Omental fat pad (tissue), 3 donors: ENCODE measurements at regions not wholly inside any gene's neighbourhood (a gene's known extent, or its start where the extent isn't known, plus 50 kb on each side); places are given as distances from the start of the nearest gene placed in this dataset.

ENCODE experiments used
- ATAC-seq: fragments of 150-250 bp; one replicate; pipeline ENCODE4 v1.9.1; 2016; ENCODE audit warnings: mild to moderate bottlenecking, moderate library complexity; ENCODE audit not compliant: low FRiP score
- DNase-seq: peaks from one replicate; pipeline ENCODE4 v3.0.0-alpha.2; 2019; ENCODE audit warnings: low spot score
- TF ChIP-seq, protein P1 (sequence below), 3 donors: fragments of 450-650 bp; IDR thresholded peaks; one replicate each; pipeline ENCODE4 v1.5.1; 2016 to 2017; ENCODE audit warnings: antibody characterized with exemption in 3 of 3, mild to moderate bottlenecking in 3 of 3, moderate library complexity in 2 of 3

DNA sequence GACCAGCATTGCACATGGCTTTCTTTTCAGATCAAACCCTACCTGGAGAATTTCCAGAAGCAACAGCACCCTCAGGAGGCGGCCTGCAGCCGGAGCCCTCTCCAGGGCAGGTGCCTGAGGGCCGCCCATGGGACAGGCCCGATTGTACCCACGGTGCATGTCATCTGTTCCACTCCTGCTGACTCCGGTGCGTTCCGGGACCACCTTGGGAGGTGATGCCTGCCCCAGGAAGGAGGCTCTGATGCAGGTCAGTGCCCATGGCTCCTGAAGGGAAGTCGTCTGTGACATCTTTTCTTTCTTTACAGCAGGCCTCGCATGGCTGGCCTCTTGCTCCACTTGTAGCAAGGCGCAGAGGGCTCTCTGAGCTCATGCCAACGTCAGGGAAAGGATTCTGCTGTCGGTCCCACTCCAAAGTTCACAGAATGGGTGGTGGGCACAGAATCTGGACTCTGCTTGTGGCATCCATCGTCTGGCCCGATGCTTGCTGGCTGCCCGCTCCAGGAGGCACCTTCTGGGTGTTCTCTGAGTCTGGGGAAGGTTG lies 160.7 kb upstream of the RTL1 start:
- TF ChIP-seq, protein P1, sequence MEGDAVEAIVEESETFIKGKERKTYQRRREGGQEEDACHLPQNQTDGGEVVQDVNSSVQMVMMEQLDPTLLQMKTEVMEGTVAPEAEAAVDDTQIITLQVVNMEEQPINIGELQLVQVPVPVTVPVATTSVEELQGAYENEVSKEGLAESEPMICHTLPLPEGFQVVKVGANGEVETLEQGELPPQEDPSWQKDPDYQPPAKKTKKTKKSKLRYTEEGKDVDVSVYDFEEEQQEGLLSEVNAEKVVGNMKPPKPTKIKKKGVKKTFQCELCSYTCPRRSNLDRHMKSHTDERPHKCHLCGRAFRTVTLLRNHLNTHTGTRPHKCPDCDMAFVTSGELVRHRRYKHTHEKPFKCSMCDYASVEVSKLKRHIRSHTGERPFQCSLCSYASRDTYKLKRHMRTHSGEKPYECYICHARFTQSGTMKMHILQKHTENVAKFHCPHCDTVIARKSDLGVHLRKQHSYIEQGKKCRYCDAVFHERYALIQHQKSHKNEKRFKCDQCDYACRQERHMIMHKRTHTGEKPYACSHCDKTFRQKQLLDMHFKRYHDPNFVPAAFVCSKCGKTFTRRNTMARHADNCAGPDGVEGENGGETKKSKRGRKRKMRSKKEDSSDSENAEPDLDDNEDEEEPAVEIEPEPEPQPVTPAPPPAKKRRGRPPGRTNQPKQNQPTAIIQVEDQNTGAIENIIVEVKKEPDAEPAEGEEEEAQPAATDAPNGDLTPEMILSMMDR (IDR thresholded peaks at IDR 0.05) = no peak
- DNase-seq (no peak), ATAC-seq (no peak)

DNA sequence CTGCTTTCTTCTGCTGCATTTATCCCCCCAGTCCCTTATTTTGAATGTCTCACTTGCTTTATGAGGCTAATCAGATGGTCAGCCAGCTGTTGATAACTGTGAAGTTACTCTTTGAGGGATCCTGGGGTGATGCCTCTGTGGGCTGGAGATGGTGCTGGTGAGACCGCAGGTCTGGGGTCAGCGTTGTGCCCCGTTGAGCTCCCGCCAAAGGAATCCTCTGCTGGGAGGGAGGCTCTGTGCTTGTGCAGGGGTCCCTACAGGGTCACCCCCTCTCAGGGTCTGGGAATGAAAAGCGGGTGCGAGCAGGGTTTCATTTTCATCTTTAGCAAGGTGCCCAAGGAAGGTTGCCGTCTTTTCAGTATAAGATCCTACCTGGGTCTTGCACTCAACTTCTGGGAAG lies 161.2 kb upstream of the RTL1 start:
- no peak for ATAC-seq

DNA sequence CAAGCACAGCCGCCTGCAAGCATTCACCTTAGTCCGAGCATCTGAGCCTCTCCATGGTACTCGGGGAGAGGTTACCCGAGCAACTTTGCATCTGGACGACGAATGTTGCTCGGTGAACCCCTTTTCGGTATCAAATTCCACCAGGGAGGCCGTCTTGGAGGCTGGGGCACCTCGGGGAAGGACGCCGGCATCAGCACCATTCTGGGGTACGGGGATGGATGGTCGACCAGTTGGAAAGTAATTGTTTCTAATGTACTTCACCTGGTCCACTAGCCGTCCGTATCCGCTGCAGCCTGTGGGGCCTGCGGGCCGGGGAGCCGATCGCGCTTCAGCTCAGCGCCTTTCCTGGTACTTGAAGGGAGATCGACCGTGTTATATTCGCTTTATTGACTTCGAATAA lies 161.7 kb upstream of the RTL1 start:
- TF ChIP-seq, protein P1 (IDR thresholded peaks at IDR 0.05) = no peak
- ATAC-seq (no peak), DNase-seq (no peak)

More for the DNA sequence above, 161.2 kb upstream of the RTL1 start:
- DNase-seq = no peak
- TF ChIP-seq, protein P1 (IDR thresholded peaks at IDR 0.05) = no peak

DNA sequence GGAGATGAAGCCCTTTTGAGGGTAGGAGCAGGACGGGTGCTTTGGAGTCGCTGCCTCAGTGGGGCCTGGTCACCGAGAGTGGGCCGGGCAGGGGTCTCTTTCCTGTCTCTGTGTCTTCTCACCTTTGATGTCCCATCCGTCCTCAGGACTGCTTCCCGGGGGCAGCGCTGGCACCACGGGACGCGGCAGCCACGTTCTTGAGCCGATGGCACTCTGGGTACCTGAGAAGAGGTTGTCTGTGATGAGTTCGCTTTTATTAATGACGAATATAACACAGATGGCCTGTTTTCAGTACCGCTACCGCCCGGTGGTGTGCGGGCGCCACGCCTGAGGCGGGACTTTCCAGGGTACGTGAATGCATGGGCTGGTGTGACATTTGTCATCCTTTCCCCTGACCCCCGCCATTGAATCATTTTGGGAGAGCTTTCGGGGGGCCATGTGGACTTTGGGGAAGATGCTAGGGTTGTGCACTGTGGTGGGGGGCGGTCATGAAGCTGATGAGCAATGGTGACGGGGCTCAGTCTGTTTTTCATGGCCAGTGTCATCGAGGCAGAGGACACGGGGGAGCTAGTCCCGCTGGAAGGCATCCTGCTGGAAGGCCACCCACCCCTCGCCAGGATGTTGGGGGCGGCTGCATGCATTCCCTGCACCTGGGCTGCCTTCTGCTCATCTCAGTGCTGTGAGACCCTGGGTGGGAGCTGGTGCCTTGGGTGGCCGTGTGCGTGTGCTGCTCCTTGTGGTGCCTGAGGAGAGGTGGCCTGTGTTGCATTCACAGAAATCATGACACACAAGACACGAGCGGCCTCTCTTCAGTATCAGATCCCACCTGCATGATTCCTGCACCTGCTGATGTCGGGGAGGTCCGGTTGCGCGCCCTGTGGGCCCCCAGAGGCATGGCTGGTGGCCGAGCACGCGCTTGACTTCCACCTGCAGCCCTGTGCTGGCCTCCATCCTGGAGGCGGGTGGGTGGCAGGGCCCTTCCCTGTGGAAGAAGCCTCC lies 162.5 kb upstream of the RTL1 start:
- peak; percentile 8 for DNase-seq
- TF ChIP-seq, protein P1 (IDR thresholded peaks at IDR 0.05) = no peak
- no peak for ATAC-seq

DNA sequence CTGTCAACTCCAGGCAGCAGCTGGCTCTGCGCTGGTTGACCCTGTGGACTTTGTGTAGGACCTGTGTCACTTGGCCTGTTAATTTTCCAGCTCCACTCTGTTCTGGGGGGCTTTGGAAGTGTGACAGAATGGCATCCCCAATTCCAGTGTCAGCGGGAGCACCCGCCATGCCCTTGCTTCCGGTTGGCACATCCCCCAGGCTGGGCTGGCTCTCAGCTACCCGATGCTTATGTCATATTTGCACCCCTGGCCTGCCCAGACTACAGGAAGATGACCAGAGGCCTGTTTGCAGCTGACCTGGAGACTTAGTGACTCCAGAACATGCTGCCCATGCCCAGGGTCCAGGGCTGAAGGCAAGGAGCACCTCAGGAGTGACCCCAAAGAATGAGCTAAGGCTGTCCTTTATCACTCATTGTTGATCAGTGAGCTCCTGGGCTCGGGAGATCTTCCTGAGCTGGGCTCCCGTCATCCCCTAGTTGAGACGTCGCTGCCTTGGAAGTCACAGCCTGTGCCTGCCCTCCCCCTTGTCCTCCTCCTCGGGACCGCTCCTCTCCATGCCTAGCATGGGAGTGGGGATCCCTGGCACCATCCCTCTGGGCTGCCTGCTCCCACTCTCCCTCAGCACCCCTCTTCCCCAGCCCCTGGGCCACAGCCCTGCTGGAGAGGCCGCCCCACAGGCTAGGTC lies 163.4 kb upstream of the RTL1 start:
- TF ChIP-seq, protein P1 (IDR thresholded peaks at IDR 0.05) = no peak
- peak; percentile 13 for DNase-seq
- no peak for ATAC-seq

DNA sequence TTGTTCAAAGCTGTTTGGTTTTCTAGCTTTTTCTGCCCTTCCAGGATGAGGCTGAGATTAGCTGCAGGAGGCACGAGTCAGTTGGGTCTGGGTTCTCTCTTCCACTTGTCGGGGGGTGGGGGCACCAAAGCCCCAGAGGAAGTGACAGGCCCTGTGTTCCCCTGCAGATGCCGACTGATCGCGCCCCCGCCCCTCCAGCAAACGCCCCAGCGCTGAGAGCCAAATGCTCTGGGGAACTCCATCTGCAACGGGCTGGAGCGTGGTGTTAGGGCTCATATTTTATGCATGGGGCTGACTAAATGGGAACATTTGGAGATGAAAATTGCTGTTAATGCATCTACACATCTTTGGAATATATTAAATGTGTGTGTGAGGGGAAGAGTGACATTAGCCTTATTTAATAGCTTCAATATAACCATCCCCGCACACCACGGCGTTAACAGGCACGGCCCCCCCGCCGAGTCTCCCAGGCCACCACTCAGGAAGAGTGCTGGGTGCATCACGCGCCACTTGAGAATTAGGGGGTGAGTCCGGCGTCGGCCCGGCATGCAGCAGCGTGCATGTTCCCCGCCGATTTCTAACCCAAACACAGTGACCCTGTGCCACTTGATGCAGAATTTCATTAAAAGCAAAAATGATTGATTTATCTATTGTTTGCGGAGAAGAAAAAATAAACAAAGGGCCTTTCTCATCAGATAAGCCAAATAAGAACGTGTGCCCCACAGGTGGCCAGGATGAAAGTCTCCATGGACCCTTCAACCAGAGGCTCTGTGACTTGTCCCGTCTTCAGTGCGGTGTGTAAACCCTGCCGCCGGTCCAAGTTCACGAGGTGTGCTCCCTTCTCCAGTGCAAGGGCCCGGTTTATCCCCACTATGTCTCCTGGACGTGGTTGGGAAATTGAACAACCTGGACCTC lies 165.0 kb upstream of the RTL1 start:
- DNase-seq = peak; percentile 15
- no peak for ATAC-seq
- TF ChIP-seq, protein P1 (IDR thresholded peaks at IDR 0.05) = no peak
